Chondrocyte (in vitro differentiated cells): ENCODE measurements at regions not wholly inside any gene's neighbourhood (a gene's known extent, or its start where the extent isn't known, plus 50 kb on each side); places are given as distances from the start of the nearest gene placed in this dataset.
A peak's percentile ranks its signal among the peaks of the same experiment; 100 is the strongest.

Experiments used
- DNase-seq: peaks from one replicate; pipeline ENCODE4 v3.0.0; 2021; ENCODE audit warnings: mixed read lengths, low spot score
- H3K27ac Mint-ChIP-seq: one replicate; pipeline ENCODE4 v1.8.0; 2021; ENCODE audit warnings: mild to moderate bottlenecking, moderate library complexity, mixed read lengths; ENCODE audit not compliant: unreplicated experiment
- H3K27me3 Mint-ChIP-seq: 2 replicates; pipeline ENCODE4 v1.8.0; 2021; ENCODE audit warnings: low read depth, mixed read lengths
- H3K36me3 Mint-ChIP-seq: 2 replicates; pipeline ENCODE4 v1.8.0; 2021; ENCODE audit warnings: low read depth, mixed read lengths
- H3K4me1 Mint-ChIP-seq: 2 replicates; pipeline ENCODE4 v1.8.0; 2021; ENCODE audit warnings: low read depth, mild to moderate bottlenecking, mixed read lengths
- H3K4me3 Mint-ChIP-seq: one replicate; pipeline ENCODE4 v1.8.0; 2021; ENCODE audit warnings: mild to moderate bottlenecking, moderate library complexity, mixed read lengths; ENCODE audit not compliant: unreplicated experiment
- H3K9me3 Mint-ChIP-seq: 2 replicates; pipeline ENCODE4 v1.8.0; 2021; ENCODE audit warnings: low read depth, mixed read lengths
- TF ChIP-seq, protein P1 (sequence below): fragments of 200-600 bp; sonication (generic); IDR thresholded peaks from 2 replicates; pipeline ENCODE4 v1.5.0; 2021; ENCODE audit warnings: antibody characterized with exemption, mild to moderate bottlenecking, moderate library complexity

DNA sequence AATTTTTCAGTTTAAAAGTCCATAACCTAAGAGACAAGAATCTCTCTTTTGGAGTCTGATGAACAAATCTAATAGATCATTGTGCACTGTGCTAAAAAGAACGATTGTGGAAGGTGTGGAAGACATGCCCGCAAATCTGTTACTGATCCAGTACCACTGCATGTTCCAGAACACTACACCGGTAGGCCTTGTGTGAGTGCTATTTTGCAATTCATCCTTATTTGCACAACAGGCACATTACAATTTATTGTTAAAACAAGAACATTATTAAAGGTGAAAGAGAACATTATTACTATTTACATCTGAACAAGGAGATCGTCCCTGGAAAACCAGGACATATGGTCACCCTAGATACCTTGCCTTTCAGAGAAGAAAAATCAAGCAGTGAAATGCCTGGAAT lies 205.7 kb upstream of the NECTIN3 start:
- no peak overlapping the region for H3K27ac Mint-ChIP-seq
- no peaks in the 10 kb centered on the region for H3K4me1 Mint-ChIP-seq
- H3K27me3 Mint-ChIP-seq = no peaks in the 10 kb centered on the region
- peaks cover 2% of the 10 kb centered on the region for H3K36me3 Mint-ChIP-seq
- no peak for DNase-seq
- H3K9me3 Mint-ChIP-seq = no peaks in the 10 kb centered on the region
- TF ChIP-seq, protein P1, sequence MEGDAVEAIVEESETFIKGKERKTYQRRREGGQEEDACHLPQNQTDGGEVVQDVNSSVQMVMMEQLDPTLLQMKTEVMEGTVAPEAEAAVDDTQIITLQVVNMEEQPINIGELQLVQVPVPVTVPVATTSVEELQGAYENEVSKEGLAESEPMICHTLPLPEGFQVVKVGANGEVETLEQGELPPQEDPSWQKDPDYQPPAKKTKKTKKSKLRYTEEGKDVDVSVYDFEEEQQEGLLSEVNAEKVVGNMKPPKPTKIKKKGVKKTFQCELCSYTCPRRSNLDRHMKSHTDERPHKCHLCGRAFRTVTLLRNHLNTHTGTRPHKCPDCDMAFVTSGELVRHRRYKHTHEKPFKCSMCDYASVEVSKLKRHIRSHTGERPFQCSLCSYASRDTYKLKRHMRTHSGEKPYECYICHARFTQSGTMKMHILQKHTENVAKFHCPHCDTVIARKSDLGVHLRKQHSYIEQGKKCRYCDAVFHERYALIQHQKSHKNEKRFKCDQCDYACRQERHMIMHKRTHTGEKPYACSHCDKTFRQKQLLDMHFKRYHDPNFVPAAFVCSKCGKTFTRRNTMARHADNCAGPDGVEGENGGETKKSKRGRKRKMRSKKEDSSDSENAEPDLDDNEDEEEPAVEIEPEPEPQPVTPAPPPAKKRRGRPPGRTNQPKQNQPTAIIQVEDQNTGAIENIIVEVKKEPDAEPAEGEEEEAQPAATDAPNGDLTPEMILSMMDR = no peak
- H3K4me3 Mint-ChIP-seq = no peak overlapping the region

DNA sequence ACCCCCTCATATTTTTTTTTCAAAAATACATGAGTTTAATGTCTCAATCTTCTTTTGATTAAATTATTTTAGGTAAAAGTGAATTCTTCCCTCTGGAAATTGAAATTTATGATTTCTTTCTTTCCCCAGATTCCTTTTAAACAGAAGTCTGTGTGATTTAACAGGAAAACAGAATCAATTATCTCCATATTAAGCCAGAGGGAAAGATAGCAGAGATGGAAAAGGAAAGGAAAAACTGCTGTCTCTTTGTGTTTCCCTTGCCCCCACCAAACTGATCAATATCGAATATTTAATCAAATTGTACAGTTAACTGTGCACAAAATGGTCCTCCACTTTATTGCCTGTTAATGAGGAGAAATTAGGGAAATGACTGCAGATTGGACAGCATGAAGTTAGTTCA lies 203.5 kb upstream of the NECTIN3 start:
- DNase-seq = no peak
- H3K27me3 Mint-ChIP-seq = no peaks in the 10 kb centered on the region
- H3K4me1 Mint-ChIP-seq = no peaks in the 10 kb centered on the region
- H3K27ac Mint-ChIP-seq = no peak overlapping the region
- no peaks in the 10 kb centered on the region for H3K9me3 Mint-ChIP-seq
- H3K4me3 Mint-ChIP-seq = no peak overlapping the region
- H3K36me3 Mint-ChIP-seq = peaks cover 2% of the 10 kb centered on the region
- TF ChIP-seq, protein P1 = no peak

DNA sequence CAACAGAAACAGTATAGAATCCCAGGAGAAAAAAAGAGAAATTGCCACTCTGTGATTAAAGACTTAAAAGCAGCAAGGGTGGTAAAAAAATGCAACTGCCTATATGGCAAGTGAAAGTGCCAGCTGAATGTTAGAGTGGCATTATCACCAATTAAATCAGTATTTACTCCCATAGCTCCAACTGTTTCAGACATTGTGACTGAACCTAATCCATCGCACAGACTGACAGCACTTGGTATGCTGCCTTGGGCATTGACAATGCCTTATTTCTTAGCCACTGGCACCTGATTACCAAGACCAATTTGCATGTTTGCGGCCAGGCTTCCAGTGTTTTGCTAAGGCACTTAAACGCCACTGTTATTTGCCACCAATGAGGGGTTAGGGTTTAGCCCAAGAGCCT lies 201.9 kb upstream of the NECTIN3 start:
- H3K36me3 Mint-ChIP-seq = peaks cover 11% of the 10 kb centered on the region
- no peak overlapping the region for H3K4me3 Mint-ChIP-seq
- no peaks in the 10 kb centered on the region for H3K27me3 Mint-ChIP-seq
- no peak overlapping the region for H3K27ac Mint-ChIP-seq
- TF ChIP-seq, protein P1 = no peak
- no peaks in the 10 kb centered on the region for H3K4me1 Mint-ChIP-seq
- DNase-seq = no peak
- H3K9me3 Mint-ChIP-seq = peaks cover 9% of the 10 kb centered on the region

DNA sequence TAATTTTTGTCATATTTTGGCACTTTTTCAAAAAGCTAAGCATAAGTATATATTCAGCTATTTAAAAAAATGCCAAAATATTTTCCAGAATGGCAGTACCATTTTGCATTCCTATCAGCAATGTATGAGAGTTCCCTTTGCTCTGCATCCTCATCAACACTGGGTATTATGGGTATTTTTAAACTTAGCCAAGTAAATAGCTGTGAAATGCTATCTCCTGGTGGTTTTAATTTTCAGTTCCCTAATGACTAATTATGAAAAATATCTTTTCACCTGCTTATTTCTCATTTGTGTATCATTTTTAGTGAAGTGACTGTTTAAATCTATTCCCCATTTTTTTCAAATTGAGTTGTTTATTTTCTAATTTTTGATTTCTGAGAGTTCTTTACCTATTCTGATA lies 199.7 kb upstream of the NECTIN3 start:
- DNase-seq = no peak
- Mint-ChIP-seq H3K4me1 (no peaks in the 10 kb centered on the region), H3K36me3 (peaks cover 14% of the 10 kb centered on the region), H3K9me3 (peaks cover 10% of the 10 kb centered on the region), H3K27me3 (no peaks in the 10 kb centered on the region), H3K4me3 (no peak overlapping the region), H3K27ac (peak overlapping the region; percentile 41)
- TF ChIP-seq, protein P1 = no peak

DNA sequence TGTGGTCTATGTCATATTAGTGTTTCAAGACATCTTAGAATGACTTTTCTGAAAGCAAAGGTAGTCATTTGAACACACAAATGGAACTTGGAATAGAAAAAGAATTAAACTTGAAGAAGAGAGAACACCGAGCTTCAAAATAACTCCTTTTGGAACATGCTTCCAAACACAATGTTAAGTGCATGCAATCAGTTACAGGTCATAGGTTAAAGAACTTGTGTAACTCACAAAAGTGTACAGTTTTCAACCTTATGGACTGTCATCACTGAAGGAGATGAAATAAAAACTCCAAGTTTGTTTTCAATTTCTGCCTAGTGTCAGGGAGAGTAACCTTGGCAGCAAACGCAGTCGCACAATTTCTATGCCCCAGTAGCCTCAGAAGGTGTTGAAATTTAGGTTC lies 192.9 kb upstream of the NECTIN3 start:
- peaks cover 9% of the 10 kb centered on the region for H3K4me1 Mint-ChIP-seq
- no peaks in the 10 kb centered on the region for H3K27me3 Mint-ChIP-seq
- DNase-seq = no peak
- peaks cover 15% of the 10 kb centered on the region for H3K36me3 Mint-ChIP-seq
- TF ChIP-seq, protein P1 = no peak
- H3K4me3 Mint-ChIP-seq = no peak overlapping the region
- peaks cover 10% of the 10 kb centered on the region for H3K9me3 Mint-ChIP-seq
- H3K27ac Mint-ChIP-seq = no peak overlapping the region
